Thymus (tissue), 11 donors: ENCODE measurements at regions not wholly inside any gene's neighbourhood (a gene's known extent, or its start where the extent isn't known, plus 50 kb on each side); places are given as distances from the start of the nearest gene placed in this dataset.

Source experiments
- DNase-seq, 9 donors: peaks; one replicate each; pipeline ENCODE4 v3.0.0-alpha.2; 2013; ENCODE audit warnings: low spot score in 9 of 9, low read depth in 6 of 9, missing footprints in 1 of 9
- H3K27ac ChIP-seq, 2 donors: one replicate each; pipeline ENCODE4 v1.5.1; 2013; ENCODE audit warnings: control low read depth in 1 of 2, low read depth in 1 of 2, low read length in 1 of 2, mild to moderate bottlenecking in 1 of 2, moderate library complexity in 1 of 2
- H3K27me3 ChIP-seq, 2 donors: one replicate each; pipeline ENCODE4 v1.5.1; 2013; ENCODE audit warnings: low read length in 1 of 2; ENCODE audit not compliant: control insufficient read depth in 2 of 2, insufficient read depth in 1 of 2
- H3K36me3 ChIP-seq, 2 donors: one replicate each; pipeline ENCODE4 v1.5.1; 2013; ENCODE audit warnings: low read length in 1 of 2, mild to moderate bottlenecking in 1 of 2, moderate library complexity in 1 of 2; ENCODE audit not compliant: control insufficient read depth in 2 of 2, insufficient read depth in 2 of 2
- H3K4me1 ChIP-seq, 2 donors: one replicate each; pipeline ENCODE4 v1.5.1; 2013; ENCODE audit warnings: low read length in 2 of 2; ENCODE audit not compliant: control insufficient read depth in 2 of 2, insufficient read depth in 2 of 2
- H3K4me3 ChIP-seq, 2 donors: one replicate each; pipeline ENCODE4 v1.5.1; 2013; ENCODE audit warnings: low read length in 2 of 2, control low read depth in 1 of 2, mild to moderate bottlenecking in 1 of 2
- H3K9me3 ChIP-seq, 2 donors: one replicate each; pipeline ENCODE4 v1.5.1; 2013; ENCODE audit warnings: low read length in 1 of 2, mild to moderate bottlenecking in 1 of 2; ENCODE audit not compliant: control insufficient read depth in 2 of 2, insufficient read depth in 1 of 2
- WGBS: extraction: QIAGEN DNeasy Blood & Tissue Kit; methylation state at CpG from one replicate; pipeline ENCODE4 v1.1.7; 2013; 5-methylcytosine and 5-hydroxymethylcytosine counted together
- donor health status: healthy.

DNA sequence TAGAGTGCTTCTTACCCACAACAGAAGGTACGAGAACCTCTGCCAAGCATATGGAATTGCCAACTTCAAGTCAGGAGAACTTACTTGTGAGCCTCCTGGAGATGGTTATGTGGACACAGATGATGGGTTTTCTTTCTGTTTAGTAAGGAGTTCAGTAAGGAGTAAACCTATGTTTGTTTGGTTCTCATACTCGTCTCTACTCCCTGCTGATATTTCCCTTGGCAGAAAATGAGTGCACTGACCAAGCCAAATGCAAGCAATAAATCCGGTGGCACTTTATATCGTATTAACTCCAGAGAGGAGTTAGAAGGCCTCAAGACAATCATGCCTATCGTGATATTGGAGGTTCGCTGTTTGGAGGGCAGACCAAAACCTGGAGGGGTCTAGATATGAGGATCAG is 83.2 kb upstream of the CYP1B1 start:
- DNase-seq: no peak
- 94% methylated on average over 6 of the region's 6 CpGs for WGBS
- no peak overlapping the region for H3K27ac ChIP-seq

DNA sequence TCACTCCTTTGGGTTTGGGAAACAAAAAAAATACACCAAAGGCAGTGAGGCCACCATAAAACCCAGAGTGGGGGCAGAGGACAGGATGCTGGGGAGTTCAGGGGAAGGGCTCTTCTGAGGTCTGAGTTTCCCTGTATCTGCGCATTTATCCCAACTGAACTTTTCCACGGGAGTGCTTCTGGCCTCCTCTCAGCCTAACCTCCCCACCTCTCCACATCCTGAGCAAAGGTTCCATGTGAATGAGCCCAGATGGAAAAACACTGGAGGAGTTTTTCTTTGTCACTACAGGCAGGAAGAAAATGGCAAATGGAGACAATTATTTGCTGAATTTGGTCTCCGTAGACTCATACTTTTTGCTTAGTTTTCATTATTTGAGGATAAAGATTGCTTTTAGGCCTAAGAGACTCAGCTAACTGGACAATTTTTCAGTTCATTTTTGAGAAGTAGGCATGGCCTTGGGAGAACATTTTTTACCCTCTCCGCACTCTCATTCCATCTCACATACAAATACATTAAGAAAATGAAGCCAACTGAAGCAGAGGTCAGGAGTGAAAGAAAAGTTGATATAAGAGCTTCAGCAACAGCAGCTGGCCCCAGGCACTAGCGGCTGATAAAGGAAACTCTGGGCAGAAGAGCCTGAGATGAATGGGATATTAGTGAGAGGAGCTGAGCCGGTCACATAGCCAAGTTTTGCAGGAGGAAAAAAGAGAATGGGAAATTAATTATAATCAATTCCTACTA is 82.6 kb upstream of the CYP1B1 start:
- WGBS: 95% methylated on average over 6 of the region's 6 CpGs
- H3K27ac ChIP-seq: no peak overlapping the region

More for the DNA sequence above, 83.2 kb upstream of the CYP1B1 start:
- Histone ChIP-seq H3K36me3 (no peaks in the 10 kb centered on the region), H3K27me3 (peaks cover 0 to 4% of the 10 kb centered on the region in 2 donors), H3K9me3 (no peaks in the 10 kb centered on the region), H3K4me3 (no peak overlapping the region), H3K4me1 (no peaks in the 10 kb centered on the region)

DNA sequence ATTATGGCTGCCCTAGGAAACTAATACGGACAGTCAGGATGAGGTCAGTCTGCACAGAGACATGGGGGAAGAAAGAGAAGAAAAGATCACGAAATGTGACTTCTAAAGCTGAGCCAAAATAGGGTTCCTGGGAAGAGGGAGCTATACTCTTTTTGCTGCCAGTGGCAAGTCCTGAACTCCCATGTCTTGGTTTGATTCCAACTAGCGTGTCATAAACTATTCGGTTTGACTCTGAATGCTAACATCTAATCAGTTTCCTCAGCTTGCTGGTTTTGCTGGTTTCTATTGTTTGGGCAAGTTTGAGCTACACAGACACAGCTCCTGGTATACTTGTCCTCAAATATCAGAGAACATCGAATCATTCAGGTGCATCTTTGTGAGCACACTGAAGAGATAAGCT is 80.5 kb upstream of the CYP1B1 start:
- H3K9me3 ChIP-seq: no peaks in the 10 kb centered on the region
- peaks cover 0 to 4% of the 10 kb centered on the region in 2 donors for H3K27me3 ChIP-seq
- no peaks in the 10 kb centered on the region for H3K36me3 ChIP-seq
- DNase-seq: no peak
- H3K4me3 ChIP-seq: no peak overlapping the region
- H3K27ac ChIP-seq: no peak overlapping the region
- H3K4me1 ChIP-seq: no peaks in the 10 kb centered on the region
- 85% methylated on average over 5 of the region's 5 CpGs for WGBS

More for the DNA sequence above, 82.6 kb upstream of the CYP1B1 start:
- no peaks in the 10 kb centered on the region for H3K9me3 ChIP-seq
- DNase-seq: no peak
- peaks cover 0 to 4% of the 10 kb centered on the region in 2 donors for H3K27me3 ChIP-seq
- H3K4me1 ChIP-seq: no peaks in the 10 kb centered on the region
- H3K4me3 ChIP-seq: no peak overlapping the region
- no peaks in the 10 kb centered on the region for H3K36me3 ChIP-seq

DNA sequence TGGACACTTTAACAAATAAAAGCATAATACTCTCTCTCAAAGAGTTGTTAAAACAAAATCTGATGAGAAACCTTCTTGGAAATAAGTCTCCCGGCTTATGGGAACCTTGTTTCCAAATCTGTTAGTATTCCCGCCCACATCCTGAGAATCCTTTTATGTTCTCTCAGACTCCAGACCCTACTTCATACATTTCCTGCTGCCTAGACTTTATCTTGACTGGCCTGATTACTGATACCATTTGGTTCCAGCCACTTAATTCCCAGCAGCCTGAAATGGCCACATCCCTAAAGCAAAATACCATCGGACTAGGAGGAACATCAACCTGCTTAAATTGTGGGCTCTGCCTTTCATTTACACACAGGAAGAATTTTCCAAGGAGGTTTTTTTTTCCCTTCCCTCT is 79.1 kb upstream of the CYP1B1 start:
- Histone ChIP-seq H3K4me1 (no peaks in the 10 kb centered on the region), H3K4me3 (no peak overlapping the region), H3K27me3 (peaks cover 0 to 4% of the 10 kb centered on the region in 2 donors), H3K36me3 (no peaks in the 10 kb centered on the region), H3K9me3 (no peaks in the 10 kb centered on the region), H3K27ac (no peak overlapping the region)
- WGBS: 73% methylated on average over 3 of the region's 3 CpGs
- DNase-seq: no peak

DNA sequence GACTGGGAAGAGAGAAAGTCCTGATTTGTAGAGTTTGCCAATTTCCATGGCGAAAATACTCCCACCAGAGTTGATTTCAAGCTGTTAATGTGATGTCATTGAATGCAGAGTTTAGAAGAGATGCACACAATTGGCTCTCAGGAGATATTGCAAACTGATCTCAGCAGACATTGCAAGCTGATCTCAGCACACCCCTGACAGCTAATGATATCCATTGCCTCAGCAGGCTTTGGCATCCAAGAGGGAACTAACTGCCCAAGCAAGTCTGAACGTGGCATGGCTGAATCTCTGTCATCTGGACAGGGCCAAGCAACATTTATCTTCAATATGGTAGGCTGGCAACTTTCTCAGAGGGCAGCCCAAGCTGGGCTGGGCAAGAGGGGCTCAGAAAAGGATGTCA is 78.4 kb upstream of the CYP1B1 start:
- H3K9me3 ChIP-seq: no peaks in the 10 kb centered on the region
- WGBS: 79% methylated on average over 2 of the region's 2 CpGs
- H3K4me1 ChIP-seq: no peaks in the 10 kb centered on the region
- no peak for DNase-seq
- H3K36me3 ChIP-seq: no peaks in the 10 kb centered on the region
- peaks cover 0 to 4% of the 10 kb centered on the region in 2 donors for H3K27me3 ChIP-seq
- no peak overlapping the region for H3K27ac ChIP-seq
- H3K4me3 ChIP-seq: no peak overlapping the region

DNA sequence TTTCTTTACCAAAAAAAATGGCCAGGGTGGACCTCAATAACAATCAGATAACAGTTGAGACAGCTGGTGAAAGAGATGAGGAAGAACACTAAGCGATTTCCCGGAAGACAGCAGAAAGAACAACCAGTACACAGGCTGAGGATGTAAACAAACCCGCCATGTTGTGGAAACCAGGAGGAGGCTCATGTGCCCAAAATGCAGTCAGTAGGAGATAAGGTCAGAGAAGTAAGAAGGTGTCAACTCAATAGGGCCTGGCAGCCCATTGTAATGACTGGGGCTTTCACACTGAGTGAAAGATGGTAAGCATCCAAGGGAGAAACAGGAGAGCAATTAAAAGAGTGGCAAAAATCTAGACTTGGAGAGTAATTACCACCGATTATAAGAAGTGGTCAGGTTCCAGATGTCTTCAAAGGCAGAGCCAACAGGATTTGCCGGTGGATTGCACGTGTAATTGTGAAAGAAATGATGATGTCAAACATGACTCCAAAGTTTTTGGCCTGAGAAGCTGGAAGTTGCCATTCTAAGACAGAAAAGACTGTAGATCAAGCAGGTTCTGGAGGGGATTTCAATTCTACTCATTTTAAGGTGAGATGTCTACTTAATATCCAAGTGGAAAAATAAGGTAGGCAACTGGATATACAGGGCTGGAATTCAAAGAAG is 77.7 kb upstream of the CYP1B1 start:
- Histone ChIP-seq H3K27ac (no peak overlapping the region), H3K4me3 (no peak overlapping the region), H3K9me3 (no peaks in the 10 kb centered on the region), H3K36me3 (no peaks in the 10 kb centered on the region), H3K27me3 (peaks cover 0 to 4% of the 10 kb centered on the region in 2 donors), H3K4me1 (no peaks in the 10 kb centered on the region)
- 97% methylated on average over 6 of the region's 6 CpGs for WGBS
- DNase-seq: no peak

DNA sequence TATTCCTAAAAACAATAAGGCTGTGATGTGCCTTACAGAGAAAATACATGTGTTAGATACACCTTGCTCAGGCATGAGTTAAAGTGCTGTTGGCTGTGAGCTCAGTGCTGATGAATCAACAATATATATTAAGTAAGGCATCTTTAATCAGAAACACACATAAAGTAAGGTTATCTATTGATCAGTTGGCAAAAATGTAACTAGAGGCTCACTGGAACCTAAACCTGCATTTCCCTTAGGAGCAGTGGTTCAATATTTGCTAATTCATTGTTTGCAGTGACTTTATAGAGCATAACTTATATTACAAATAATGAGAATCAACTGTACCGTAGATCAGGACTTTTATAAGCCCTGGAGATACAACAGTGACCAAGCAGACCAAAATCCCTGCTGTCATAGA is 77.0 kb upstream of the CYP1B1 start:
- Histone ChIP-seq H3K27me3 (peaks cover 0 to 4% of the 10 kb centered on the region in 2 donors), H3K9me3 (no peaks in the 10 kb centered on the region), H3K4me1 (no peaks in the 10 kb centered on the region), H3K4me3 (no peak overlapping the region), H3K36me3 (no peaks in the 10 kb centered on the region), H3K27ac (no peak overlapping the region)
- 45% methylated on average over 1 of the region's 1 CpG for WGBS
- DNase-seq: no peak

DNA sequence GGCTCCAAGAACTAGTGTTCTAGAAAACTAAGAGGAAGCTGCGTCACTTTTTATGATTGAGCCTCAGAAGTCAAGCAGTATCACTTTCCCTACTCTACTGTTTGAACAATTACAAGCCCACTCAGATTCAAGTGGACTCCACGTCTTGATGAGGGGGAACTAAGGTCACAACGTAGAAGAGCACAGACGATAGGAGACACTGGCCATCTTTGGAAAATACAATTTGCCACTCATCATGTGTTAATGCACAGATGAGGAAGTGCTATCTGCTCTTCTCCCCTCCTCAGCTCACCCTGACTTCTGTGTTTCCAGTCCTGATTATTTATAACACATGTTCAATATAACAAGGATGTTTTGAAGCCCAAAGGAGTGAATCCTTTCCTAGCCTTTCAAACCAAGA is 76.1 kb upstream of the CYP1B1 start:
- H3K36me3 ChIP-seq: no peaks in the 10 kb centered on the region
- DNase-seq: no peak
- H3K27me3 ChIP-seq: peaks cover 0 to 4% of the 10 kb centered on the region in 2 donors
- 94% methylated on average over 4 of the region's 4 CpGs for WGBS
- no peak overlapping the region for H3K27ac ChIP-seq
- H3K4me1 ChIP-seq: peaks cover 0 to 5% of the 10 kb centered on the region in 2 donors
- H3K9me3 ChIP-seq: no peaks in the 10 kb centered on the region
- no peak overlapping the region for H3K4me3 ChIP-seq

DNA sequence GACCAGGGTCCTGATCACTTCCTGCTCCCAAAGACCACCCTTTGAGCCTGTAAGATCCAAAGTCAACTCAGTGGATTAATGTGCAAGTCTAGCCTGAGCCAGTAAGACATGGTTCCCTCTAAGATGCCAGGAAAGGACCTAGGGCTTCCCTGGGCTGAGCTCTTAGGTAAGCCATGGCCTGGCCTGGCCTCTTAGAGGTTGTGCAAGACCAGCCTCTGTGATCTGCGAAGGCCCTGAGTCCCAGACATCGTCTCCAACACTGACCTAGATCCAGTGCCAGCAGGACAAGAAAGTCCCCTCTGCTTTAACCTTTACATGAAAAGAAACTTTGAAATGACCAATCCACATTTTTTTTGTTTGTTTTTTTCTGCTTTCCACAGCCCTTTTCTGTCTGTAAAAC is 73.6 kb upstream of the CYP1B1 start:
- Histone ChIP-seq H3K27me3 (no peaks in the 10 kb centered on the region), H3K27ac (no peak overlapping the region), H3K4me3 (no peak overlapping the region), H3K36me3 (no peaks in the 10 kb centered on the region), H3K9me3 (no peaks in the 10 kb centered on the region), H3K4me1 (peaks cover 0 to 13% of the 10 kb centered on the region in 2 donors)
- DNase-seq: no peak
- 98% methylated on average over 2 of the region's 2 CpGs for WGBS
